GM12878 (cell line): ENCODE measurements at regions not wholly inside any gene's neighbourhood (a gene's known extent, or its start where the extent isn't known, plus 50 kb on each side); places are given as distances from the start of the nearest gene placed in this dataset.

Experiments
- ATAC-seq: fragments of 200-7000 bp; cut with Tn5 transposase; 3 replicates; pipeline ENCODE4 v1.9.1; 2020; ENCODE audit warnings: mild to moderate bottlenecking, moderate library complexity
- BruUV-seq: library from RNA; stranded (reverse); fragments of 400-500 nt; replicated peaks from 2 replicates; lab custom pipeline; 2021; lab: Mats Ljungman, UMichigan
- CTCF ChIA-PET: fragments of 300-600 bp; sonication (Branson Sonifier 250); formaldehyde crosslinking; extraction: SDS; loops from one replicate; lab custom pipeline; 2021; ENCODE audit warnings: inconsistent platforms; lab: Yijun Ruan, JAX
- POLR2A ChIA-PET: fragments of 350-600 bp; formaldehyde crosslinking; extraction: SDS; loops from one replicate; lab custom pipeline; 2021; ENCODE audit warnings: inconsistent platforms; lab: Charles Lee
- RAD21 ChIA-PET: fragments of 300-600 bp; sonication (Branson Sonifier 250); formaldehyde crosslinking; loops from one replicate; lab custom pipeline; 2023; ENCODE audit warnings: antibody characterized with exemption; ENCODE audit not compliant: unreplicated experiment; lab: Charles Lee
- SMC1A ChIA-PET: fragments of 300-600 bp; sonication (Branson Sonifier 250); formaldehyde crosslinking; loops from one replicate; lab custom pipeline; 2023; ENCODE audit not compliant: unreplicated experiment, uncharacterized antibody; lab: Charles Lee
- DNase-seq: peaks from one replicate; pipeline ENCODE4 v3.0.0-alpha.2; 2011; ENCODE audit warnings: low read depth, low spot score
- FAIRE-seq: peaks from 3 replicates; lab custom pipeline; 2011; peaks lifted over from hg19 to GRCh38; lab: Jason Lieb, UNC
- H2AFZ ChIP-seq: 2 replicates; pipeline ENCODE4 v1.6.0; 2011; ENCODE audit warnings: low read depth, low read length, control low read depth; ENCODE audit not compliant: control insufficient read depth
- H3K27ac ChIP-seq: 2 replicates; pipeline ENCODE4 v1.5.1; 2011; ENCODE audit warnings: control low read depth; ENCODE audit not compliant: control insufficient read depth, insufficient read depth
- H3K27me3 ChIP-seq, 2 experiments: replicated peaks in 1 of 2; 2 replicates each; pipeline versions ENCODE4 v1.6.0 to v1.6.1; 2011; ENCODE audit warnings: low read length in 1 of 2; ENCODE audit not compliant: control insufficient read depth in 2 of 2, insufficient read depth in 2 of 2
- H3K36me3 ChIP-seq, 2 experiments: 2 replicates each; pipeline ENCODE4 v1.5.1; 2011; ENCODE audit warnings: low read length in 1 of 2; ENCODE audit not compliant: control insufficient read depth in 2 of 2, insufficient read depth in 2 of 2
- H3K4me1 ChIP-seq: 2 replicates; pipeline ENCODE4 v1.6.1; 2011; ENCODE audit warnings: mild to moderate bottlenecking, low read length, moderate library complexity, mixed read lengths; ENCODE audit not compliant: control insufficient read depth, insufficient read depth
- H3K4me2 ChIP-seq: 2 replicates; pipeline ENCODE4 v1.6.0; 2011; ENCODE audit warnings: control low read depth; ENCODE audit not compliant: control insufficient read depth, insufficient read depth
- H3K4me3 ChIP-seq: fragments of 200-600 bp; sonication (generic); 2 replicates; pipeline ENCODE4 v1.5.1; 2016
- H3K79me2 ChIP-seq: 2 replicates; pipeline ENCODE4 v1.6.0; 2011; ENCODE audit warnings: low read length; ENCODE audit not compliant: control insufficient read depth, insufficient read depth
- H3K9ac ChIP-seq: 2 replicates; pipeline ENCODE4 v1.8.0; 2011; ENCODE audit warnings: low read length, control low read depth, mixed read lengths; ENCODE audit not compliant: control insufficient read depth, insufficient read depth
- H3K9me3 ChIP-seq: replicated peaks from 3 replicates; pipeline ENCODE4 v1.5.1; 2011; ENCODE audit warnings: mild to moderate bottlenecking, low read length; ENCODE audit not compliant: control insufficient read depth, insufficient read depth
- H4K20me1 ChIP-seq: 2 replicates; pipeline ENCODE4 v1.6.0; 2011; ENCODE audit not compliant: control insufficient read depth, insufficient read depth
- BMI1 ChIP-seq: fragments of 450-650 bp; IDR thresholded peaks from 2 replicates; pipeline ENCODE4 v1.6.1; 2016; ENCODE audit warnings: mild to moderate bottlenecking, moderate library complexity, borderline replicate concordance
- E2F4 ChIP-seq: IDR thresholded peaks from 2 replicates; pipeline ENCODE4 v1.6.1; 2012; ENCODE audit warnings: low read depth, low read length, improper control_type of control experiment
- FOXM1 ChIP-seq: IDR thresholded peaks from 2 replicates; pipeline ENCODE4 v1.6.1; 2012; ENCODE audit warnings: low read depth, mild to moderate bottlenecking, inconsistent platforms, low read length, moderate library complexity
- GATAD2B ChIP-seq: fragments of 450-650 bp; conservative IDR thresholded peaks from 2 replicates; pipeline ENCODE4 v1.6.1; 2017; ENCODE audit warnings: low read depth, mild to moderate bottlenecking, moderate library complexity
- HDGF ChIP-seq: fragments of 450-650 bp; IDR thresholded peaks from 2 replicates; pipeline ENCODE4 v1.6.1; 2016; ENCODE audit warnings: antibody characterized with exemption
- JUNB ChIP-seq: IDR thresholded peaks from 2 replicates; pipeline ENCODE4 v1.6.1; 2016; ENCODE audit warnings: antibody characterized with exemption, mild to moderate bottlenecking
- NKRF ChIP-seq: fragments of 450-650 bp; conservative IDR thresholded peaks from 2 replicates; pipeline ENCODE4 v1.6.1; 2017; ENCODE audit warnings: mild to moderate bottlenecking, moderate library complexity
- NRF1 ChIP-seq: conservative IDR thresholded peaks from 2 replicates; pipeline ENCODE4 v1.6.1; 2011; ENCODE audit warnings: mild to moderate bottlenecking, low read depth, low read length, improper control_type of control experiment
- POLR2AphosphoS2 ChIP-seq: IDR thresholded peaks from 2 replicates; pipeline ENCODE4 v1.6.1; 2011; ENCODE audit warnings: low read depth, mild to moderate bottlenecking, low read length, improper control_type of control experiment, moderate library complexity
- SMAD1 ChIP-seq: fragments of 450-650 bp; IDR thresholded peaks from 2 replicates; pipeline ENCODE4 v1.6.1; 2018; ENCODE audit warnings: mild to moderate bottlenecking, low read depth; ENCODE audit not compliant: partially characterized antibody
- SMARCA5 ChIP-seq: fragments of 450-650 bp; IDR thresholded peaks from 2 replicates; pipeline ENCODE4 v1.6.1; 2017; ENCODE audit warnings: mild to moderate bottlenecking
- TBL1XR1 ChIP-seq: IDR thresholded peaks from 2 replicates; pipeline ENCODE4 v1.6.1; 2012; ENCODE audit warnings: low read depth, low read length, improper control_type of control experiment
- WGBS: methylation state at CpG from one replicate; pipeline ENCODE4 v1.1.6; 2016; ENCODE audit warnings: low lambda C conversion rate; ENCODE audit not compliant: insufficient replicate concordance, insufficient coverage; ENCODE audit errors: missing lambda C conversion rate; 5-methylcytosine and 5-hydroxymethylcytosine counted together
- in situ Hi-C: fragments of 300-500 bp; cut with MboI; formaldehyde crosslinking; loops from 9 replicates; pipeline ENCODE4 v1.14.3; 2018; ENCODE audit warnings: mixed read lengths
- intact Hi-C: fragments of 100-400 bp; cut with micrococcal nuclease; formaldehyde crosslinking; loops from one replicate; pipeline ENCODE4 v1.14.2; 2022; ENCODE audit not compliant: unreplicated experiment
- TF ChIP-seq, protein P1 (sequence below): fragments of 450-650 bp; formaldehyde crosslinking; IDR thresholded peaks from 2 replicates; pipeline ENCODE4 v1.4.0; 2022; ENCODE audit warnings: mild to moderate bottlenecking, moderate library complexity

DNA sequence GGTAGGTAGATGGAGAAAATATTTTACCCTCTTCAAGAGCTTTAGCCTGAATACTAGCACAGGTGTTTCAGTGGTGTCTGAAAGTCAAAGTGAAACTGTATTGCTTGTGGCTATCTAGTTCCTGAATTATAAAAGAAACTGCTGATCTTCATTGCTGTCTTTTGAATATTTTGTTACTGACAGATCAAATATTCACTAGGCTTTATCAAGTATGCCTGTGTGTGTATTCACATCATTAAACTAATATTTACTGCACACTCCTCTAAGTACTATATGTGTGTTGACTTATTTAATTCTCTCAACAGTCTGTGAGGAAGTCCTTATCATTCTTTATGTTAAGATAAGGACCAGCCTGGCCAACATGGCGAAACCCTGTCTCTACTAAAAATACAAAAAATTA is 139.6 kb downstream of the SOCS6 start (continued):
- no peak for TF ChIP-seq NKRF
- no peak for TF ChIP-seq NRF1

- Histone ChIP-seq H3K9me3 (no peaks in the 10 kb centered on the region; the same call in 2 of the 3 replicates), H3K27me3 (no peaks in the 10 kb centered on the region), H3K4me2 (no peak overlapping the region), H3K36me3 (no peaks in the 10 kb centered on the region), H4K20me1 (no peaks in the 10 kb centered on the region), H3K27ac (no peak overlapping the region), H2AFZ (no peak overlapping the region), H3K4me3 (no peak overlapping the region), H3K79me2 (no peaks in the 10 kb centered on the region), H3K4me1 (peaks cover 13% of the 10 kb centered on the region; the same call in 1 of the 2 replicates), H3K9ac (no peak overlapping the region)
- BruUV-seq = no TSS peak
- TF ChIP-seq, protein P1, sequence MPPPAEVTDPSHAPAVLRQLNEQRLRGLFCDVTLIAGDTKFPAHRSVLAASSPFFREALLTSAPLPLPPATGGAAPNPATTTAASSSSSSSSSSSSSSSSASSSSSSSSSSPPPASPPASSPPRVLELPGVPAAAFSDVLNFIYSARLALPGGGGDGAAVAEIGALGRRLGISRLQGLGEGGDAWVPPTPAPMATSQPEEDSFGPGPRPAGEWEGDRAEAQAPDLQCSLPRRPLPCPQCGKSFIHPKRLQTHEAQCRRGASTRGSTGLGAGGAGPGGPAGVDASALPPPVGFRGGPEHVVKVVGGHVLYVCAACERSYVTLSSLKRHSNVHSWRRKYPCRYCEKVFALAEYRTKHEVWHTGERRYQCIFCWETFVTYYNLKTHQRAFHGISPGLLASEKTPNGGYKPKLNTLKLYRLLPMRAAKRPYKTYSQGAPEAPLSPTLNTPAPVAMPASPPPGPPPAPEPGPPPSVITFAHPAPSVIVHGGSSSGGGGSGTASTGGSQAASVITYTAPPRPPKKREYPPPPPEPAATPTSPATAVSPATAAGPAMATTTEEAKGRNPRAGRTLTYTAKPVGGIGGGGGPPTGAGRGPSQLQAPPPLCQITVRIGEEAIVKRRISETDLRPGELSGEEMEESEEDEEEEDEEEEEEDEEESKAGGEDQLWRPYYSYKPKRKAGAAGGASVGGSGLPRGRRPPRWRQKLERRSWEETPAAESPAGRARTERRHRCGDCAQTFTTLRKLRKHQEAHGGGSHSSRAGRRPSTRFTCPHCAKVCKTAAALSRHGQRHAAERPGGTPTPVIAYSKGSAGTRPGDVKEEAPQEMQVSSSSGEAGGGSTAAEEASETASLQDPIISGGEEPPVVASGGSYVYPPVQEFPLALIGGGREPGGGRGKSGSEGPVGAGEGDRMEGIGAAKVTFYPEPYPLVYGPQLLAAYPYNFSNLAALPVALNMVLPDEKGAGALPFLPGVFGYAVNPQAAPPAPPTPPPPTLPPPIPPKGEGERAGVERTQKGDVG (CRISPR knock-in tag) = no peak
- TF ChIP-seq POLR2AphosphoS2 (no peak), HDGF (no peak), E2F4 (no peak), SMARCA5 (no peak), FOXM1 (no peak), TBL1XR1 (no peak), BMI1 (no peak), JUNB (no peak), SMAD1 (no peak), GATAD2B (no peak)
- 80% methylated on average over 9 of the region's 9 CpGs for WGBS
- ChIA-PET RAD21 (no interaction called here), CTCF (interaction anchor here (1.2 to 1.4 kb wide), 2 partner anchors 9 to 232 kb away, joined by 3 to 5 read pairs; no protein-coding TSS in a partner anchor), POLR2A (no interaction called here), SMC1A (interaction anchor here (3.9 kb wide), 1 partner anchor 232 kb away, joined by 13 read pairs; no protein-coding TSS in a partner anchor)
- in situ Hi-C loops (no loop called here), intact Hi-C loops (no loop called here)
- DNase-seq = no peak
- no peak for FAIRE-seq
- ATAC-seq = no peak
Observed at GRCh38 chr18:70426818-70427217, 138.0 kb downstream of the SOCS6 start.
